HCT116 (cell line): ENCODE measurements at regions not wholly inside any gene's neighbourhood (a gene's known extent, or its start where the extent isn't known, plus 50 kb on each side); places are given as distances from the start of the nearest gene placed in this dataset.

Source experiments
- ATAC-seq: fragments of 200-7000 bp; cut with Tn5 transposase; 2 replicates; pipeline ENCODE4 v1.9.1; 2020; ENCODE audit warnings: mild to moderate bottlenecking, moderate library complexity
- BruUV-seq: library from RNA; stranded (reverse); fragments of 400-500 nt; replicated peaks from 2 replicates; lab custom pipeline; 2021; lab: Mats Ljungman, UMichigan
- CTCF ChIA-PET: fragments of 300-600 bp; sonication (Branson Sonifier 250); formaldehyde crosslinking; loops from one replicate; lab custom pipeline; 2021; ENCODE audit warnings: antibody characterized with exemption; lab: Charles Lee
- POLR2A ChIA-PET: fragments of 300-600, 350-600 bp; sonication (Branson Sonifier 250); formaldehyde crosslinking; loops from one replicate; lab custom pipeline; 2021; ENCODE audit warnings: antibody characterized with exemption; lab: Charles Lee
- RAD21 ChIA-PET, 2 experiments: fragments of 300-600 bp; sonication (Branson Sonifier 250); formaldehyde crosslinking; loops; one replicate each; lab custom pipeline; 2023; ENCODE audit warnings: low total read pairs in 2 of 2; ENCODE audit not compliant: uncharacterized antibody in 2 of 2, unreplicated experiment in 2 of 2, low non-redundant PET in 1 of 2; lab: Charles Lee
- DNase-seq: peaks from one replicate; pipeline ENCODE4 v3.0.0-alpha.2; 2010; ENCODE audit warnings: low read depth, low spot score
- H2AFZ ChIP-seq: fragments of 200-600 bp; shearing (Covaris generic), sonication (generic); 2 replicates; pipeline ENCODE4 v1.6.1; 2017; ENCODE audit warnings: low read depth, mixed run types, mixed read lengths, antibody characterized with exemption, low read length; ENCODE audit not compliant: poor library complexity, severe bottlenecking
- H3K27ac ChIP-seq: 2 replicates; pipeline ENCODE4 v1.5.1; 2012; ENCODE audit warnings: low read depth, low read length
- H3K27me3 ChIP-seq: fragments of 200-600 bp; sonication (generic); 2 replicates; pipeline ENCODE4 v1.6.1; 2016; ENCODE audit warnings: mixed run types, low read length, mixed read lengths; ENCODE audit not compliant: insufficient read depth
- H3K36me3 ChIP-seq, 2 experiments: fragments of 200-500 bp in 1 of 2; fragments of 200-600 bp in 1 of 2; sonication (Bioruptor generic) in 1 of 2; sonication (generic) in 1 of 2; 2 replicates each; pipeline versions ENCODE4 v1.5.1 to v1.6.1; 2014 to 2016; ENCODE audit warnings: low read length in 2 of 2, inconsistent platforms in 1 of 2, mixed read lengths in 1 of 2, mixed run types in 1 of 2; ENCODE audit not compliant: insufficient read depth in 2 of 2, control insufficient read depth in 1 of 2
- H3K4me1 ChIP-seq, 2 experiments: fragments of 200-600 bp in 1 of 2; sonication (generic) in 1 of 2; 2 replicates each; pipeline versions ENCODE4 v1.5.1 to v1.6.1; 2012 to 2017; ENCODE audit warnings: low read length in 2 of 2, inconsistent platforms in 1 of 2, mild to moderate bottlenecking in 1 of 2, mixed read lengths in 1 of 2, mixed run types in 1 of 2, moderate library complexity in 1 of 2; ENCODE audit not compliant: insufficient read depth in 2 of 2, control insufficient read depth in 1 of 2
- H3K4me2 ChIP-seq: fragments of 200-600 bp; sonication (generic); 2 replicates; pipeline ENCODE4 v1.6.1; 2017; ENCODE audit warnings: mixed run types, low read length, mixed read lengths
- H3K4me3 ChIP-seq, 2 experiments: fragments of 200-600 bp in 1 of 2; sonication (generic) in 1 of 2; replicated peaks in 1 of 2; 2 replicates each; pipeline ENCODE4 v1.5.1; 2011 to 2016; ENCODE audit warnings: low read length in 2 of 2, control low read depth in 1 of 2, low read depth in 1 of 2, mild to moderate bottlenecking in 1 of 2, mixed read lengths in 1 of 2, mixed run types in 1 of 2
- H3K79me2 ChIP-seq: fragments of 200-600 bp; sonication (generic); 2 replicates; pipeline ENCODE4 v1.6.1; 2017; ENCODE audit warnings: mild to moderate bottlenecking, mixed run types, low read length, moderate library complexity, mixed read lengths; ENCODE audit not compliant: insufficient read depth
- H3K9ac ChIP-seq: fragments of 200-600 bp; sonication (generic); 2 replicates; pipeline ENCODE4 v1.6.1; 2016; ENCODE audit warnings: low read length, mixed read lengths
- H3K9me2 ChIP-seq: fragments of 200-600 bp; sonication (generic), shearing (Covaris generic); 2 replicates; pipeline ENCODE4 v1.6.1; 2017; ENCODE audit warnings: mixed run types, mild to moderate bottlenecking, moderate library complexity; ENCODE audit not compliant: insufficient read depth
- H3K9me3 ChIP-seq, 2 experiments: fragments of 200-500 bp in 1 of 2; fragments of 200-600 bp in 1 of 2; sonication (Bioruptor generic) in 1 of 2; sonication (generic) in 1 of 2; 2 replicates each; pipeline ENCODE4 v1.6.1; 2014 to 2017; ENCODE audit warnings: low read length in 2 of 2, mixed read lengths in 2 of 2, inconsistent platforms in 1 of 2, low read depth in 1 of 2, mild to moderate bottlenecking in 1 of 2, mixed run types in 1 of 2, moderate library complexity in 1 of 2; ENCODE audit not compliant: control insufficient read depth in 1 of 2, insufficient read depth in 1 of 2
- H4K20me1 ChIP-seq: fragments of 200-600 bp; sonication (generic), shearing (Covaris generic); 2 replicates; pipeline ENCODE4 v1.6.1; 2017; ENCODE audit warnings: mixed run types, mild to moderate bottlenecking, moderate library complexity; ENCODE audit not compliant: insufficient read depth
- CBX3 ChIP-seq: IDR thresholded peaks from 2 replicates; pipeline ENCODE4 v1.6.1; 2012; ENCODE audit warnings: low read depth
- CEBPB ChIP-seq: IDR thresholded peaks from 2 replicates; pipeline ENCODE4 v1.6.1; 2012; ENCODE audit warnings: low read depth
- CTCF ChIP-seq, 3 experiments: fragments of 200-600 bp in 1 of 3; sonication (generic) in 1 of 3; IDR thresholded peaks in 2 of 3; conservative IDR thresholded peaks in 1 of 3; 2 replicates each; pipeline ENCODE4 v1.5.1; 2012 to 2017; ENCODE audit warnings: low read depth in 2 of 3, low read length in 2 of 3, antibody characterized with exemption in 1 of 3, borderline replicate concordance in 1 of 3, control low read depth in 1 of 3, mild to moderate bottlenecking in 1 of 3, mixed read lengths in 1 of 3, mixed run types in 1 of 3, moderate library complexity in 1 of 3; ENCODE audit not compliant: insufficient read depth in 1 of 3
- EGR1 ChIP-seq: IDR thresholded peaks from 2 replicates; pipeline ENCODE4 v1.6.1; 2012; ENCODE audit warnings: low read depth
- ELF1 ChIP-seq: IDR thresholded peaks from 2 replicates; pipeline ENCODE4 v1.6.1; 2012; ENCODE audit warnings: low read depth, borderline replicate concordance
- FOSL1 ChIP-seq: IDR thresholded peaks from 2 replicates; pipeline ENCODE4 v1.6.1; 2012; ENCODE audit warnings: low read depth
- MAX ChIP-seq: IDR thresholded peaks from 2 replicates; pipeline ENCODE4 v1.6.1; 2012
- POLR2A ChIP-seq: IDR thresholded peaks from 2 replicates; pipeline ENCODE4 v1.7.0; 2011; ENCODE audit warnings: borderline replicate concordance; ENCODE audit not compliant: insufficient read depth, insufficient read length; ENCODE audit errors: extremely low read depth
- RAD21 ChIP-seq: IDR thresholded peaks from 2 replicates; pipeline ENCODE4 v1.6.1; 2012; ENCODE audit warnings: low read depth, mild to moderate bottlenecking
- SIN3A ChIP-seq: IDR thresholded peaks from 2 replicates; pipeline ENCODE4 v1.6.1; 2012; ENCODE audit warnings: low read depth
- SRF ChIP-seq: IDR thresholded peaks from 2 replicates; pipeline ENCODE4 v1.6.1; 2012; ENCODE audit warnings: low read depth
- TCF7L2 ChIP-seq: IDR thresholded peaks from 2 replicates; pipeline ENCODE4 v1.7.0; 2011; ENCODE audit warnings: borderline replicate concordance, inconsistent platforms; ENCODE audit not compliant: insufficient read depth, insufficient read length; ENCODE audit errors: extremely low read depth
- YY1 ChIP-seq: IDR thresholded peaks from 2 replicates; pipeline ENCODE4 v1.6.1; 2011; ENCODE audit warnings: low read length, low read depth, moderate library complexity, mild to moderate bottlenecking; ENCODE audit not compliant: insufficient replicate concordance; ENCODE audit errors: extremely low read depth
- ZBTB33 ChIP-seq: IDR thresholded peaks from 2 replicates; pipeline ENCODE4 v1.6.1; 2011; ENCODE audit warnings: mild to moderate bottlenecking, low read length, moderate library complexity; ENCODE audit not compliant: insufficient replicate concordance; ENCODE audit errors: extremely low read depth
- ZNF274 ChIP-seq: fragments of 200-500 bp; sonication (Bioruptor generic); IDR thresholded peaks from 2 replicates; pipeline ENCODE4 v1.6.1; 2014; ENCODE audit warnings: mild to moderate bottlenecking, low read depth, low read length, inconsistent platforms
- intact Hi-C: fragments of 100-400 bp; cut with micrococcal nuclease; formaldehyde crosslinking; loops from 2 replicates; pipeline ENCODE4 v1.10.0; 2022

GRCh38 chr3:71885006-71885405, 100.1 kb upstream of the PROK2 start:
- Histone ChIP-seq H3K4me3 (no peak overlapping the region), H3K27me3 (peaks cover 19% of the 10 kb centered on the region; the same call in 1 of the 2 replicates), H3K79me2 (no peaks in the 10 kb centered on the region), H3K9me3 (no peaks in the 10 kb centered on the region), H3K9ac (no peak overlapping the region), H3K36me3 (no peaks in the 10 kb centered on the region), H3K4me2 (no peak overlapping the region), H3K27ac (no peak overlapping the region), H3K9me2 (no peaks in the 10 kb centered on the region), H3K4me1 (no peaks in the 10 kb centered on the region), H4K20me1 (no peaks in the 10 kb centered on the region), H2AFZ (no peak overlapping the region)
- no TSS peak for BruUV-seq
- ChIA-PET POLR2A (no interaction called here), RAD21 (no interaction called here), CTCF (interaction anchor here (2.0 kb wide), 1 partner anchor 10 kb away, joined by 11 read pairs; no protein-coding TSS in a partner anchor)
- intact Hi-C loops = no loop called here
- DNase-seq (no peak), ATAC-seq (no peak)
- TF ChIP-seq SIN3A = no peak
- no peak for TF ChIP-seq EGR1
- TF ChIP-seq SRF = no peak
- TF ChIP-seq ZBTB33 = no peak
- no peak for TF ChIP-seq MAX
- TF ChIP-seq FOSL1 = no peak
- no peak for TF ChIP-seq ZNF274
- no peak for TF ChIP-seq CEBPB
- TF ChIP-seq YY1 = no peak

GRCh38 chr3:71881732-71882131, 96.8 kb upstream of the PROK2 start:
- TF ChIP-seq POLR2A = no peak
- no peak for TF ChIP-seq EGR1
- TF ChIP-seq ELF1 = no peak
- TF ChIP-seq CTCF (IDR thresholded peaks at IDR 0.05 in 2 of 3, conservative IDR thresholded peaks at IDR 0.05 in 1 of 3; ENCODE audit: borderline replicate concordance in 1 of 3, insufficient read depth in 1 of 3, low read depth in 2 of 3, low read length in 2 of 3) = no peak
- TF ChIP-seq TCF7L2 = no peak
- TF ChIP-seq CBX3 = no peak
- TF ChIP-seq CEBPB = no peak
- TF ChIP-seq RAD21 = no peak
- TF ChIP-seq, all 23 proteins: peak for 0

More at GRCh38 chr3:71881732-71882131, 96.8 kb upstream of the PROK2 start:
- Histone ChIP-seq H3K9me3 (no peaks in the 10 kb centered on the region), H3K27me3 (0 out of 2 replicates have a peak, but pooled peaks cover 18% of the 10 kb centered on the region), H4K20me1 (no peaks in the 10 kb centered on the region), H3K36me3 (no peaks in the 10 kb centered on the region), H3K79me2 (no peaks in the 10 kb centered on the region), H2AFZ (no peak overlapping the region), H3K4me2 (no peak overlapping the region), H3K27ac (no peak overlapping the region), H3K4me1 (no peaks in the 10 kb centered on the region), H3K4me3 (no peak overlapping the region), H3K9ac (no peak overlapping the region), H3K9me2 (no peaks in the 10 kb centered on the region)
- no TSS peak for BruUV-seq
- POLR2A ChIA-PET = no interaction called here
- no peak for DNase-seq
- intact Hi-C loops = no loop called here
- RAD21 ChIA-PET = no interaction called here
- CTCF ChIA-PET = no interaction called here
- ATAC-seq = no peak
